Urinary bladder (tissue), 3 donors: ENCODE measurements at regions not wholly inside any gene's neighbourhood (a gene's known extent, or its start where the extent isn't known, plus 50 kb on each side); places are given as distances from the start of the nearest gene placed in this dataset.
A peak's percentile ranks its signal among the peaks of the same experiment; 100 is the strongest.

Experiments
- DNase-seq: peaks from one replicate; pipeline ENCODE4 v3.0.0-alpha.2; 2015; ENCODE audit errors: extremely low spot score
- H3K27ac ChIP-seq: one replicate; pipeline ENCODE4 v1.5.1; 2013; ENCODE audit warnings: low read depth, mild to moderate bottlenecking, moderate library complexity
- H3K36me3 ChIP-seq: one replicate; pipeline ENCODE4 v1.6.1; 2013; ENCODE audit warnings: mild to moderate bottlenecking, moderate library complexity; ENCODE audit not compliant: insufficient read depth
- H3K4me1 ChIP-seq: one replicate; pipeline ENCODE4 v1.6.1; 2013; ENCODE audit warnings: mild to moderate bottlenecking, moderate library complexity; ENCODE audit not compliant: insufficient read depth
- H3K4me3 ChIP-seq: one replicate; pipeline ENCODE4 v1.5.1; 2013; ENCODE audit warnings: low read depth, low read length
- WGBS: extraction: QIAGEN DNeasy Blood & Tissue Kit; methylation state at CpG from one replicate; pipeline ENCODE4 v1.1.7; 2013; 5-methylcytosine and 5-hydroxymethylcytosine counted together
- donor health status: healthy with polysubstance abuse.
- donor health status: healthy.

DNA sequence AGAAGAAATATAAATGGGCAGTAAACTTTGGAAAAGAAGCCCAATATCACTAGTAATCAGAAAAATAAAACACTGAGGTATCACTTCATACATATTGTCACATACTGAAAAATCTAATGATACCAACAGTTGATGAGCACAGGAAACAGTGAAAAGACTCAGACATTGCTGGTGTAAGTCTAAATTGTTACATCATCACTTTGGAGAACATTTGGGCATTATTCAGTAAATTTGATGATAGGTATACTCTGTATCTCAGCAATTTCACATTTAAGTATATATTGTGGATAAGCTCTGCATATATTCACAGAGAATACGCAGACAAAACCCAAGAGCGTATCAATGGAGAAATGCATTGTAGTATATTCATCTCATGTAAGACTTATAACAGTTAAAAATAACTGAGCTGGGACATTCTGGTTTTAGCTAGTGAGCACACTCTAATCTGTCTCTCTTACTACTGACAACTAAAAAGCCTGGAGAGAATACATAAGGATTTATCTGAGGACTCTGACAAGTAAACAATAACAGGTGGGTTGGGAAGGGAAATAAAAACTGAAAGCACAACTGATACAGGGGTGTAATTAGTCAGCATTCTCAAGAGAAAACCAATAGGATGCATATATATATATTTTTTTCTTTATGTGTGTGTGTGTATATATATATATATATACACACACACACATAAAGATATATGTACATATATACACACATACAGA is 212.7 kb upstream of the JUN start:
- 94% methylated on average over 2 of the region's 2 CpGs for WGBS
- H3K4me3 ChIP-seq: no peak overlapping the region
- no peak for DNase-seq
- H3K36me3 ChIP-seq: no peaks in the 10 kb centered on the region
- no peaks in the 10 kb centered on the region for H3K4me1 ChIP-seq
- no peak overlapping the region for H3K27ac ChIP-seq

DNA sequence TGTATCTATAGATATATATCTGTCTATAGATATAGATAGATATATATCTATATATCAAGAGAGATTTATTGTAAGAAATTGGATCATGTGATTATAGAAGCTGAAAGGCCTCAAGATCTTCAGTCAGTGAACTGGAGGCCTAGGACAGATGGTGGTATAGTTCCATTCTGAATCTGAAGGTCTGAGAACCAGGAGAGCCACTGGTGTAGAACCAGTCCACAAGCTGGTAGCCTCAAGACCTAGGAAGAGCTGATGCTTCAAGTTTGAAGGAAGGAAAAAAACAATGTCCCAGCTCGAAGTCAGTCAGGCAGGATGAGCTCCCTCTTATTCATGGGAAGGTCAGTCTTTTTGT is 213.2 kb upstream of the JUN start:
- no peaks in the 10 kb centered on the region for H3K36me3 ChIP-seq
- H3K27ac ChIP-seq: no peak overlapping the region
- H3K4me3 ChIP-seq: no peak overlapping the region
- WGBS: 89% methylated on average over 1 of the region's 1 CpG
- no peak for DNase-seq
- H3K4me1 ChIP-seq: no peaks in the 10 kb centered on the region

DNA sequence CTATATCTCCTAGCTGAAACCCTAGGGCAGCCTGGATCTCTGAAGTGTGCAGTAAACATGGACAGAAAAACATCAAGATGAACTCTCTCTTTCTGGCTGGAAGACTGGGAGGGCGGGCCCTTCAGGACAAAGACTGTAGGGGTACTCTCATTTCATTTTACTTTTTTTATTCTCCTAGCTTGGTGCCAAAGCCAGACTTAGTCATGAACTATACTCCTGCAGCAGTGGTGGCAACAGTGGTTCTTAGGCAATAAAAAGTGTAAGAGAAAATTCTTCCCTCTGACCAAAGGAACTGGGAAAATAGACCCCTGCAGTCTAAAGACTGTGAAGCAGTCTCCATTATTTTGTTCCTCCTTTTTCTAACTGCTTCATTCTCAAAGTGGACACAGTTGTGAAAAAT is 213.8 kb upstream of the JUN start:
- no peak overlapping the region for H3K4me3 ChIP-seq
- no peak for DNase-seq
- no peaks in the 10 kb centered on the region for H3K4me1 ChIP-seq
- H3K36me3 ChIP-seq: no peaks in the 10 kb centered on the region
- no peak overlapping the region for H3K27ac ChIP-seq
- WGBS: 93% methylated on average over 1 of the region's 1 CpG

DNA sequence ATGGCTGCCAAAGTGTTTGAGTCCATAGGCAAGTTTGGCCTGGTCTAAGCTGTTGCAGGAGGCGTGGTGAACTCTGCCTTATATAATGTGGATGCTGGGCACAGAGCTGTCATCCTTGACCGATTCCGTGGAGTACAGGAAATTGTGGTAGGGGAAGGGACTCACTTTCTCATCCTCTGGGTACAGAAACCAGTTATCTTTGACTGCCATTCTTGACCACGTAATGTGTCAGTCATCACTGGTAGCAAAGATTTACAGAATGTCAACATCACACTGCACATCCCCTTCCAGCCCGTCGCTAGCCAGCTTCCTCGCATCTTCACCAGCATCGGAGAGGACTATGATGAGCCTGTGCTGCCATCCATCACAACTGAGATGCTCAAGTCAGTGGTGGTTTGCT is 215.8 kb upstream of the JUN start:
- no peak overlapping the region for H3K27ac ChIP-seq
- 87% methylated on average over 8 of the region's 8 CpGs for WGBS

DNA sequence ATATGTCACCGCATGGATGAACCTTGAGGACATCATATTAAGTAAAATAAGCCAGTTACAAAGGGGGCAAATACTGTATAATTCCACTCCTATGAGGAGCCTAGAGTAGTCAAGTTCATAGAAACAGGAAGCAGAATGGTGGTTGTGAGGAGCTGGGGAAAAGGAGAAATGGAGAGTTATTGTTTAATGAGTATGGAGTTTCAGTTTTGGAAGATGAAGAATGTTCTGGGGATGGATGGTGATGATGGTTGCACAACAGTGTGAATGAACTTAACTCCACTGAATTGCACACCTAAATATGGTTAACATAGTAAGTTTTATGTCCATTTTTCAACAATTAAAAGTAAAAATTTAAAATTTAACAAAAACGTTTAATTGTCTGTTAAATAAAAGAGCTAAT is 220.9 kb upstream of the JUN start:
- DNase-seq: no peak
- no peak overlapping the region for H3K27ac ChIP-seq
- 90% methylated on average over 2 of the region's 2 CpGs for WGBS
- H3K4me1 ChIP-seq: peaks cover 2% of the 10 kb centered on the region
- H3K36me3 ChIP-seq: no peaks in the 10 kb centered on the region
- no peak overlapping the region for H3K4me3 ChIP-seq

More for the DNA sequence above, 215.8 kb upstream of the JUN start:
- DNase-seq: no peak
- Histone ChIP-seq H3K4me3 (no peak overlapping the region), H3K4me1 (no peaks in the 10 kb centered on the region), H3K36me3 (no peaks in the 10 kb centered on the region)

DNA sequence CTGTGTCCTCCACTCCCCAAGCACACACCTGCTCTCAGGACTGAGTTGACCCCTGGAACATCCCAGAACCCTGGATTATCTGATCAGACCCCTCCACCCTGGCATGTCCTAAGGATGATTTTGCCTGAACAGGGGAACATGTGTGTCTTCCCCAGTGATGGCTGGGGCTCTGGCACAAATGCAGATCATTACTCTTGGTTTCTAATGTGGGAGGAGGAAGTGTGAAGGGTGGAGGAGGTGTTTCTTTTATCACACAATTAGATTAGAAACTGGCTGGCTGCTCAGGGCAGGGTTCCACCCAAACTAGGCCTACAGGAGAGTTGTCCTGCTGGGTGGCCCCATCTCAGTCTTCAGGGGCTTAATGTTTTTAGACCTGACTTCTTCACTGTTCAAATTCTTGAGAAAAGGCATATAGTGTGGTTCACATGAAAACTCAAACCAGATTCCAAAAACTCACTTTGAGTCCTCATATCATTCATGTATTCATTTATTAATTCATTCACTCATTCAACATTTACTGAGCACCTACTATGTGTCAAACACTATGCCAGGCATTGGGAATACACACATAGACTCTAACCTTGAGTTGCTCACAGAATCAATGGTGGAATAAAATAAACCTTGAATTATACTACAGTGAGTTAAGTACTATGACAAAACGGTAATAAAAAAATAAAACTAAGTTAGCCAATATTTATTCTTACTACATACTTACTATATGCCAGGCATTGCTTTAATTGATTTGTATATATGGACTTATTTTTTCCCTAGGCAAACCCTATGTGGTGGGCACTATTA is 221.8 kb upstream of the JUN start:
- Histone ChIP-seq H3K4me3 (no peak overlapping the region), H3K4me1 (peaks cover 2% of the 10 kb centered on the region), H3K36me3 (no peaks in the 10 kb centered on the region), H3K27ac (no peak overlapping the region)
- WGBS: 87% methylated on average over 1 of the region's 1 CpG
- DNase-seq: no peak

DNA sequence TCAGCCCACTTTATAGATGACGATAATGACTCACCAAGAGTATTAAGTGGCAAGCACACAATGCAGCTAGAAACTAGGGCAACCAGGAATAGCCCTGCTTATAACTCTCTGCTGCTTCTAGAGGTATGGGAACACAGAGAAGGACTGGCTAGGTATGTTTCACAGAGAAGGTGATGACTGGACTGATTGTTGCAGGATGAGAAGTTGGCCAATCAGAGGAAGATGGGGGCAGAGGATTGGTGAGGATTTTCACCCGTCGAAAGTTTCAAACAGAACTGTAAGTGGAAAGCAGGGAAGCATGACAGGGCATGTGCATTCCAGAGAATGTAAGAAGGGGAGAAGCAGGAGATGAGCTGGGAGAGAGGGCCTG is 222.4 kb upstream of the JUN start:
- Histone ChIP-seq H3K4me3 (no peak overlapping the region), H3K27ac (no peak overlapping the region), H3K36me3 (no peaks in the 10 kb centered on the region), H3K4me1 (peaks cover 2% of the 10 kb centered on the region)
- no peak for DNase-seq
- 87% methylated on average over 3 of the region's 3 CpGs for WGBS

DNA sequence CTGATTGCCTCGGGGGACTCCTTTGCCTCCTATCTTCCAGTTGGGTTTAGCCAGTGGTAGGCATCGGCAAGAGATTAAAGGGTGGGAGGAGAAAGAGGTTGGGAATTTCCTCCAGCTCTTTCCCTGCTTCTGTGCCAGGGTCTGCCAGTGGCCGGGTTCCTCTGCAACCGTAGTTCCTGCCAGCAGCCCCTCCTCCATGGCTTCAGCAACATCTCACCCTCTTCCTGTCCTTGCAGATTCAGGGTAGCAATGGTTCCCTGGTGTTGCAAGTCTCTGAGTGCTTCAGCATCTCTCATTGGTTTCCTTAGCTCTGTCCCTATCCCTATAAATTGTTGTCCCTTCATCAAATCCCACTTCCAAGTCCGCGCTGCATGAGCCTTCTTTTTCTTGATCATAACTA is 223.1 kb upstream of the JUN start:
- H3K4me3 ChIP-seq: no peak overlapping the region
- H3K4me1 ChIP-seq: peaks cover 2% of the 10 kb centered on the region
- WGBS: 92% methylated on average over 6 of the region's 6 CpGs
- no peak for DNase-seq
- no peak overlapping the region for H3K27ac ChIP-seq
- no peaks in the 10 kb centered on the region for H3K36me3 ChIP-seq

DNA sequence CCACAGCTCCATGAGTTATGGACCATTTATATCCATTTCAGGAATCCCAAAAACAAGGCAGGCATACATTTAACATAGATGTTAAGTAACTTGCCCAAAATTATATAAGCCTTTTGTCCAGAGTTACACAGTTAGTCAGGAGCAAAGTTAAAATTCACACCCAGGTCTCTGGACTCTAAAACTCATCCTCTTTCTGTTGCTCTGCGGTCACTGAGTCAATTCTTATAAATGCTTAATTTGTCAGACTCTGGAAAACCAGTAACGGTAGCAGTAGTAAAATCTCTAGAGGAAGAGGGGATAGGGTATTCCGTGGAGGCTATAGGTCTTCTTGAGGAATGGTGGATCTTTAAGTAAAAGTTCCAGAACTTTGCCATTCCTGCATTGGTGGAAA is 223.6 kb upstream of the JUN start:
- no peak for DNase-seq
- H3K4me1 ChIP-seq: peaks cover 2% of the 10 kb centered on the region
- no peak overlapping the region for H3K4me3 ChIP-seq
- no peak overlapping the region for H3K27ac ChIP-seq
- 93% methylated on average over 3 of the region's 3 CpGs for WGBS
- no peaks in the 10 kb centered on the region for H3K36me3 ChIP-seq

DNA sequence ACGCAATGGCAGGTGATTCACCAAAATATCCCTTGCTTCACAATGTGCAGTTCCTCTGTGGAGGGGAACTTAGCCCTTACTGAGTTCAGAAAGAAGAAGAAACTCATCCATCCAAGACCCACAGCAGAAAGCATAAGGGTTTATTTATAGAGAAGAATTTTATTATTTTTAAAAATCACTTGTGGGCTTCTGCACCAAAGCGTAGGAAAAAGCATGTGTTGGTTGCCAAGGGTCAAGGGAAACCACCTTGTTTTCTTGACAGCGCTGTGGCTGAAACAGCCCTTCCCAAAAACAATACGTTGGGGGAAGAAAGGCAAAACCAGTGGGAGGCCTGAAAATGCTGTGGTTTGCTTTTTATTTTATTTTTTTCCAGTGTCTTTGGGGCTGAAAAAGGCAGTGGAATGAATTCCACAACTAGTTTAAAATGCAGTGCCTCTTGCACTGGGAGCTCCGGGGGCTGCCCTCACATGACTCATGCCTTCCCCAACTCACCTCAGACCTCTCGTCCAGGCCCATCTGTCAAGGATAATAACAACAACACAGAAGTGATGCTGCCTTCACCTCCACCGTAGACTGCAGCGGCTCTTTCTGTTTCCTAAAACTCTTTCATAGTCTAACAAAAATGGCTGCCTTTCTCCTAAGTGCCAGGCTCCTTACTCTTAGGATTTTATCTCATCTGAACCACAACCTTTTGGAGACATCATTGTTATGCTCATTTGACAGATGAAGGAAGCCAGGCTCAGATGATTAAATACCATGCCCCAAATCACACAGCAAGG is 224.2 kb upstream of the JUN start:
- no peak for DNase-seq
- WGBS: 61% methylated on average over 8 of the region's 8 CpGs
- Histone ChIP-seq H3K4me3 (no peak overlapping the region), H3K27ac (no peak overlapping the region), H3K36me3 (no peaks in the 10 kb centered on the region), H3K4me1 (peaks cover 2% of the 10 kb centered on the region)

DNA sequence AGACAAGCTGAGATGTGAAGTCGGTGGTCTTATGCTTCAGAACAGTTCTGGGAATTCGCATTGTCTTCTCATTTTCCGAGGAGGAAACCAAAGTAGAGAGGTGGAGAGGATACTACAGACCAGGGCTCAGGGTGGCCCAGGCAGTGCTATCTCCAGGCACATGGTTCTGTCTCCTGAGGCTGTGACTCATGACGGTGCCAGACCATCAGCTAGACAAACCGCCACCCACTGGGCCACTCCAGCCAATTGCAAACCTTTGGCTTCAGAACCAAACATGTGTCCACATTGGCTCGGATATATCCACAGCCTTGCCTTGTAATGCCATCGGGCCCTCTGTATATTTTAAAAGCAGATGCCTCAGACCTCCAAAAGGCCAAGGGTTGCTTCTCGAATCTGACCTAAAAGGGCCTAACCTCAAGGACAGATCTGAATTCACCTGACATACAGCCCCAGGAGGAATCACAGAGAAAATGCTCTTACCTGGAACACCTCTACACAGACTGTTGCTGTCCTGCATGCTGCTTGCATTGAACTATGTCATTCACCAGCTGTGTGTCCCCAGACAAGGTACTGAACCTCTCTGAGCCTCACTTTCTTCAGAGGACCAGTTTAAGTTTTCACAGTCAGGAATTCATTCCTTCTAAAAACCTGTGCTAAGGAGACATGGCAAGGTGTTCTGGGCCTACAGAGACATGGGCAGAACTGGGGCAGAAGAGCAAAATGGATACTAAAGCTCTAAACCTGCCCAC is 224.9 kb upstream of the JUN start:
- H3K27ac ChIP-seq: no peak overlapping the region

DNA sequence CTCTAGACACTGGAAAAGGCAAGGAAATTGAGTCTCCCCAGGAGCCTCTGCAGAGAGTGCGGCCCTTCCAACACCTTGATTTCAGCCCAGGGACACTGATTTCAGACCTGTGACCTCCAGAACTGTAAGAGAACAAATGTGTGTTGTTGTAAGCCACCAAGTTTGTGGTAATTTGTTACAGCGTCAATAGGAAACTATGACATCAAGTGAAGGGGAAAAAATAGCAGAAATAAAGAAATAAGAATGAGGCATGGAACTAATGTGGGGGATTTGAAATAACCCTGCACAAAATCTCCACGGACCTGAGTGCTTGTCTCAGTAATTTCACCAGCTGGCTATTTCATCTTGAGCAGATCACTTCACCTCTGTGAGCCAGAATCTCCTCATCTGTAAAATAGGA is 227.8 kb upstream of the JUN start:
- DNase-seq: no peak
- Histone ChIP-seq H3K27ac (no peak overlapping the region), H3K4me3 (no peak overlapping the region), H3K36me3 (no peaks in the 10 kb centered on the region), H3K4me1 (peaks cover 2% of the 10 kb centered on the region)
- WGBS: 93% methylated on average over 3 of the region's 3 CpGs

More for the DNA sequence above, 224.9 kb upstream of the JUN start:
- Histone ChIP-seq H3K36me3 (no peaks in the 10 kb centered on the region), H3K4me1 (peaks cover 2% of the 10 kb centered on the region), H3K4me3 (no peak overlapping the region)
- DNase-seq: no peak
- WGBS: 89% methylated on average over 8 of the region's 8 CpGs

DNA sequence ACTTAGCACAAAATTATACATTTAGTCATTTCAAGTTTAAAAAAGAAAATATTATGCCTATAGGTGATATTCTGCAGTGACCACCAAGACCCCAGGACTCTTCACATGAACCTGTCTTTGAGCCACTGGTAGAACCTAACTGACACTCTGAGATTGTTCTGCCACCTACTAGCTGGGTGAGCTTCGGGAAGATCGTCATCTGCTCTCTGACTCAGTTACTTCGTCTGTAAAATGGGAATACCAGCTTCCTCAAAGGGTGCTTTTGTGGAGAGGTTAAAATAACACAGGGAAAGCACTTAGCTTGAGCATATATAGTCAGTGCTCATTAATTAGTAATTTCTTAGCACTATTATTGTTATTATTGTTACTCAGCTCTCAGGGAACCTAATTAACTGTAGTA is 228.5 kb upstream of the JUN start:
- DNase-seq: no peak
- Histone ChIP-seq H3K4me1 (peaks cover 2% of the 10 kb centered on the region), H3K27ac (peak overlapping the region; percentile 82), H3K4me3 (no peak overlapping the region), H3K36me3 (no peaks in the 10 kb centered on the region)
- WGBS: 96% methylated on average over 3 of the region's 3 CpGs
